ENCODE measurements at regions not wholly inside any gene's neighbourhood (a gene's known extent, or its start where the extent isn't known, plus 50 kb on each side); places are given as distances from the start of the nearest gene placed in this dataset.

DNA sequence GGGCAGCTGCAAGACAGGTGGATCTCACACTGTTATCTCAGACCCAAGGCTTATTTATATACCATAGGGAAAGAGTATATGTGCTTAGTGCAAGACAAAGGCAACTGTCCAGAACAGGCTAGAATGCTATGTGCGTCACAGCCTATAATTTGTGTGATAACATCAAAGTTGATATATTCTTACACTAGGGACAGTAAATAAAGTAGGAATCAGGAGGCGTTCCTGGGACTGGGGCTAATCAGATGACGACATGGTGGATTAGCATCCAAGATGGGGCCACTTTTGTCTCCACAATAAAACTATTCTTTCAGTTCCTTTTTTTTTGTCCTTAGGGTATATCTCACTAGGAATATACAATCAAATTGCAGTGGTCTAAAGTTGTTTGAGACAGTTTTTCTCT is 54.9 kb upstream of the IER3 start:
- peak in 1 of 2 experiments; percentile 63 for DNase-seq (ENCODE audit: low read depth in 1 of 2, low spot score in 1 of 2)
- in situ Hi-C loops (cut with HindIII; ENCODE audit: low pct_unique_long_range_greater_than_20kb, low sequenced_read_pairs) = no loop called here
- peak; percentile 38; the same call in 1 of the 2 replicates for TF ChIP-seq JUND (IDR thresholded peaks at IDR 0.05; ENCODE audit: low read depth)

- DNase-seq (ENCODE audit: low read depth in 1 of 2, low spot score in 1 of 2) = no peak
- in situ Hi-C loops (cut with HindIII; ENCODE audit: low pct_unique_long_range_greater_than_20kb, low sequenced_read_pairs) = no loop called here
- no peak for TF ChIP-seq JUND (IDR thresholded peaks at IDR 0.05; ENCODE audit: low read depth)
Measured at GRCh38 chr6:30798494-30798893, 54.1 kb upstream of the IER3 start.

- in situ Hi-C loops (cut with HindIII; ENCODE audit: low pct_unique_long_range_greater_than_20kb, low sequenced_read_pairs) = no loop called here
- no peak for DNase-seq (ENCODE audit: low read depth in 1 of 2, low spot score in 1 of 2)
- no peak for TF ChIP-seq JUND (IDR thresholded peaks at IDR 0.05; ENCODE audit: low read depth)
Measured at GRCh38 chr6:30795549-30796293, 51.4 kb upstream of the IER3 start.

Data from T47D (cell line).